ENCODE measurements at regions not wholly inside any gene's neighbourhood (a gene's known extent, or its start where the extent isn't known, plus 50 kb on each side); places are given as distances from the start of the nearest gene placed in this dataset.

DNA sequence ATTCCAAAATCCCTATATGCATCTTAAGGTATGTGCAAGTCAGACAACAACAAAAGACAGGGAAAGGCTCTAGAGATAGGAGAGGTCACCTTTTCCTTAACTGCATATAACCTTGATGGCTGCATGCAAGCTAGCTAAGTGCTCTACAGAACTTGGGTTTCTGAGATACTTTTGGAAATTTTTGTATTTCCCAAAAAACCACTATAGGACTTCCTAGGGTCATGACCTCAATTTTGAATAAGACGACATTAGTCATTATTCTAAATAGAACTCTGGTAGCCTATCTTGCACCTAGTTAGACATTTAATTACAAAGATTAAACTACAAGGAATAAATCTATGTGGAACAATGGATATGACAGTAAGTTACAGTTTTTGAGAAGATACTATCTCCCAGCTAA lies 309.3 kb downstream of the BCAT1 start:
- no peak overlapping the region for H4K8ac ChIP-seq (ENCODE audit: low read depth in 2 of 2, low read length in 2 of 2)
- dilution Hi-C loops (cut with HindIII; ENCODE audit: low sequenced_read_pairs, unreplicated experiment), result no loop called here
- DNase-seq, result no peak
- H2AK5ac ChIP-seq (ENCODE audit: low read depth, low read length), result no peak overlapping the region
- H3K9ac ChIP-seq (ENCODE audit: low read depth, low read length), result no peak overlapping the region
- no peak overlapping the region for H3K4me2 ChIP-seq (ENCODE audit: low read depth, low read length)
- no peak overlapping the region for H3K18ac ChIP-seq (ENCODE audit: low read depth, low read length)
- intact Hi-C loops (cut with micrococcal nuclease), result no loop called here
- H3K36me3 ChIP-seq (ENCODE audit: control insufficient read depth, insufficient read depth, low read length), result no peaks in the 10 kb centered on the region
- no TSS peak for BruUV-seq (replicated peaks)
- H3K23ac ChIP-seq (ENCODE audit: low read depth, low read length), result no peak overlapping the region
- H4K20me1 ChIP-seq (ENCODE audit: insufficient read depth, low read length), result no peaks in the 10 kb centered on the region
- H3K27ac ChIP-seq (ENCODE audit: insufficient read depth, low read length), result no peak overlapping the region
- H3K4ac ChIP-seq (ENCODE audit: low read depth, low read length), result no peak overlapping the region
- H2BK5ac ChIP-seq (ENCODE audit: low read depth, low read length, poor library complexity, severe bottlenecking), result no peak overlapping the region
- no peak overlapping the region for H2BK20ac ChIP-seq (ENCODE audit: low read depth, low read length)
- no peak overlapping the region for H4K91ac ChIP-seq (ENCODE audit: insufficient read depth, low read depth, low read length)
- H3K27me3 ChIP-seq (ENCODE audit: control insufficient read depth, insufficient read depth, low read length), result no peaks in the 10 kb centered on the region
- TF ChIP-seq RAD21 (IDR thresholded peaks at IDR 0.05; ENCODE audit: low read length) (no peak), RCOR1 (IDR thresholded peaks at IDR 0.05; ENCODE audit: insufficient replicate concordance, low read length) (no peak), POLR2A (IDR thresholded peaks at IDR 0.05; ENCODE audit: low read depth, low read length) (no peak), FOS (IDR thresholded peaks at IDR 0.05; ENCODE audit: low read depth, low read length) (no peak), RFX5 (IDR thresholded peaks at IDR 0.05; ENCODE audit: low read depth, low read length) (no peak), CHD1 (IDR thresholded peaks at IDR 0.05; ENCODE audit: low read depth, low read length) (no peak), MXI1 (IDR thresholded peaks at IDR 0.05; ENCODE audit: borderline replicate concordance, low read depth, low read length) (no peak), ELK1 (IDR thresholded peaks at IDR 0.05; ENCODE audit: borderline replicate concordance, low read depth, low read length) (no peak), CEBPB (IDR thresholded peaks at IDR 0.05; ENCODE audit: low read depth, low read length) (no peak), NFE2L2 (IDR thresholded peaks at IDR 0.05; ENCODE audit: low read depth, low read length) (no peak), SMC3 (IDR thresholded peaks at IDR 0.05; ENCODE audit: low read depth, low read length) (no peak), MAZ (IDR thresholded peaks at IDR 0.05; ENCODE audit: borderline replicate concordance, low read depth, low read length) (no peak), MAFK (IDR thresholded peaks at IDR 0.05; ENCODE audit: low read depth, low read length) (no peak), BHLHE40 (IDR thresholded peaks at IDR 0.05; ENCODE audit: low read depth, low read length) (no peak)
- TF ChIP-seq, protein P1, sequence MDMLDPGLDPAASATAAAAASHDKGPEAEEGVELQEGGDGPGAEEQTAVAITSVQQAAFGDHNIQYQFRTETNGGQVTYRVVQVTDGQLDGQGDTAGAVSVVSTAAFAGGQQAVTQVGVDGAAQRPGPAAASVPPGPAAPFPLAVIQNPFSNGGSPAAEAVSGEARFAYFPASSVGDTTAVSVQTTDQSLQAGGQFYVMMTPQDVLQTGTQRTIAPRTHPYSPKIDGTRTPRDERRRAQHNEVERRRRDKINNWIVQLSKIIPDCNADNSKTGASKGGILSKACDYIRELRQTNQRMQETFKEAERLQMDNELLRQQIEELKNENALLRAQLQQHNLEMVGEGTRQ (IDR thresholded peaks at IDR 0.05; ENCODE audit: low read depth, low read length), result no peak
- TF ChIP-seq, protein P2, sequence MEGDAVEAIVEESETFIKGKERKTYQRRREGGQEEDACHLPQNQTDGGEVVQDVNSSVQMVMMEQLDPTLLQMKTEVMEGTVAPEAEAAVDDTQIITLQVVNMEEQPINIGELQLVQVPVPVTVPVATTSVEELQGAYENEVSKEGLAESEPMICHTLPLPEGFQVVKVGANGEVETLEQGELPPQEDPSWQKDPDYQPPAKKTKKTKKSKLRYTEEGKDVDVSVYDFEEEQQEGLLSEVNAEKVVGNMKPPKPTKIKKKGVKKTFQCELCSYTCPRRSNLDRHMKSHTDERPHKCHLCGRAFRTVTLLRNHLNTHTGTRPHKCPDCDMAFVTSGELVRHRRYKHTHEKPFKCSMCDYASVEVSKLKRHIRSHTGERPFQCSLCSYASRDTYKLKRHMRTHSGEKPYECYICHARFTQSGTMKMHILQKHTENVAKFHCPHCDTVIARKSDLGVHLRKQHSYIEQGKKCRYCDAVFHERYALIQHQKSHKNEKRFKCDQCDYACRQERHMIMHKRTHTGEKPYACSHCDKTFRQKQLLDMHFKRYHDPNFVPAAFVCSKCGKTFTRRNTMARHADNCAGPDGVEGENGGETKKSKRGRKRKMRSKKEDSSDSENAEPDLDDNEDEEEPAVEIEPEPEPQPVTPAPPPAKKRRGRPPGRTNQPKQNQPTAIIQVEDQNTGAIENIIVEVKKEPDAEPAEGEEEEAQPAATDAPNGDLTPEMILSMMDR (conservative IDR thresholded peaks at IDR 0.05; ENCODE audit: low read depth, low read length), result no peak
- H3K4me1 ChIP-seq (ENCODE audit: control insufficient read depth, insufficient read depth, low read length), result no peaks in the 10 kb centered on the region
- ATAC-seq (ENCODE audit: low read depth), result no peak
- H2BK120ac ChIP-seq (ENCODE audit: low read depth, low read length), result no peak overlapping the region
- H2AFZ ChIP-seq (replicated peaks; ENCODE audit: low read length, poor library complexity), result no peak overlapping the region
- H3K79me1 ChIP-seq (ENCODE audit: low read depth in 1 of 2, low read length in 2 of 2), result no peaks in the 10 kb centered on the region
- no peak overlapping the region for H2AK9ac ChIP-seq (replicated peaks; ENCODE audit: low read depth, low read length, poor library complexity)
- no peak overlapping the region for H3K4me3 ChIP-seq (ENCODE audit: insufficient read depth, low read depth, low read length)
- H2BK15ac ChIP-seq (ENCODE audit: low read depth, low read length), result no peak overlapping the region
- CTCF ChIA-PET, result no interaction called here
- in situ Hi-C loops (cut with MboI; ENCODE audit: low sequenced_read_pairs), result no loop called here
- H3K9me1 ChIP-seq (ENCODE audit: insufficient read depth, low read length), result no peaks in the 10 kb centered on the region
- H3K9me3 ChIP-seq (ENCODE audit: control insufficient read depth, insufficient read depth, low read length), result no peaks in the 10 kb centered on the region
- POLR2A ChIA-PET (ENCODE audit: unreplicated experiment), result no interaction called here
- no peak overlapping the region for H3K14ac ChIP-seq (replicated peaks; ENCODE audit: low read depth, low read length)
- H4K5ac ChIP-seq (ENCODE audit: low read depth, low read length), result no peak overlapping the region
- no peak overlapping the region for H3K56ac ChIP-seq (ENCODE audit: extremely low read depth, insufficient read depth, low read length)
- WGBS, 2 experiments (ENCODE audit: extremely low coverage in 2 of 2, insufficient read length in 1 of 2), result no CpG with 5 or more reads among the region's 1 CpG

Measured in IMR-90 (cell line).